NT2/D1 (cell line): ENCODE measurements at regions not wholly inside any gene's neighbourhood (a gene's known extent, or its start where the extent isn't known, plus 50 kb on each side); places are given as distances from the start of the nearest gene placed in this dataset.

ENCODE experiments used
- SUZ12 ChIP-seq: IDR thresholded peaks from 2 replicates; pipeline ENCODE4 v1.6.1; 2011; ENCODE audit not compliant: insufficient read length, insufficient read depth; ENCODE audit errors: extremely low read depth
- YY1 ChIP-seq: IDR thresholded peaks from 2 replicates; pipeline ENCODE4 v1.6.1; 2011; ENCODE audit not compliant: insufficient read length, insufficient read depth

GRCh38 chr2:188773075-188773474 lies 201.1 kb upstream of the COL3A1 start:
- TF ChIP-seq YY1: no peak
- TF ChIP-seq SUZ12: no peak
